Loucy (cell line): ENCODE measurements at regions not wholly inside any gene's neighbourhood (a gene's known extent, or its start where the extent isn't known, plus 50 kb on each side); places are given as distances from the start of the nearest gene placed in this dataset.

Experiments used
- H2AFZ ChIP-seq: fragments of 200-600 bp; sonication (generic); 2 replicates; pipeline ENCODE4 v1.6.0; 2016; ENCODE audit warnings: antibody characterized with exemption, mild to moderate bottlenecking, low read length, moderate library complexity
- H3F3A ChIP-seq: fragments of 200-600 bp; 2 replicates; pipeline ENCODE4 v1.6.0; 2016; ENCODE audit warnings: antibody characterized with exemption, low read depth, mild to moderate bottlenecking
- H3K27me3 ChIP-seq: fragments of 200-600 bp; sonication (generic); 2 replicates; pipeline ENCODE4 v1.6.1; 2014; ENCODE audit warnings: low read length, mild to moderate bottlenecking; ENCODE audit not compliant: insufficient read depth, poor library complexity, severe bottlenecking
- H3K36me3 ChIP-seq: fragments of 200-600 bp; sonication (generic); 2 replicates; pipeline ENCODE4 v1.6.1; 2016; ENCODE audit warnings: low read length; ENCODE audit not compliant: insufficient read depth
- H3K4me1 ChIP-seq: fragments of 200-600 bp; sonication (generic); 2 replicates; pipeline ENCODE4 v1.5.1; 2014; ENCODE audit warnings: low read length, mild to moderate bottlenecking; ENCODE audit not compliant: insufficient read depth, poor library complexity, severe bottlenecking
- H3K4me2 ChIP-seq: fragments of 200-600 bp; sonication (generic); 2 replicates; pipeline ENCODE4 v1.6.0; 2014; ENCODE audit warnings: antibody characterized with exemption, low read length, low read depth, mild to moderate bottlenecking; ENCODE audit not compliant: poor library complexity, severe bottlenecking
- H3K4me3 ChIP-seq: fragments of 200-600 bp; sonication (generic); 2 replicates; pipeline ENCODE4 v1.5.1; 2014; ENCODE audit warnings: low read length, mild to moderate bottlenecking, mixed read lengths; ENCODE audit not compliant: poor library complexity, severe bottlenecking
- H3K79me2 ChIP-seq: fragments of 200-600 bp; sonication (generic); 2 replicates; pipeline ENCODE4 v1.6.1; 2014; ENCODE audit warnings: low read length; ENCODE audit not compliant: insufficient read depth
- H3K9ac ChIP-seq: fragments of 200-600 bp; sonication (generic); 2 replicates; pipeline ENCODE4 v1.6.0; 2014; ENCODE audit warnings: mild to moderate bottlenecking, low read depth, low read length, moderate library complexity; ENCODE audit not compliant: poor library complexity, severe bottlenecking
- H3K9me2 ChIP-seq: fragments of 200-600 bp; sonication (generic); replicated peaks from 2 replicates; pipeline ENCODE4 v1.6.1; 2016; ENCODE audit warnings: low read depth, low read length, mixed read lengths
- H3K9me3 ChIP-seq: fragments of 200-600 bp; sonication (generic); 2 replicates; pipeline ENCODE4 v1.6.1; 2014; ENCODE audit warnings: mild to moderate bottlenecking, antibody characterized with exemption, low read length, low read depth; ENCODE audit not compliant: insufficient read depth
- H4K20me1 ChIP-seq: fragments of 200-600 bp; sonication (generic); 2 replicates; pipeline ENCODE4 v1.6.0; 2014; ENCODE audit warnings: antibody characterized with exemption, low read length, mild to moderate bottlenecking; ENCODE audit not compliant: insufficient read depth, poor library complexity, severe bottlenecking
- EZH2phosphoT487 ChIP-seq: fragments of 200-600 bp; IDR thresholded peaks from 2 replicates; pipeline ENCODE4 v1.6.1; 2018; ENCODE audit warnings: antibody characterized with exemption, mild to moderate bottlenecking, moderate library complexity, borderline replicate concordance
- TF ChIP-seq, protein P1 (sequence below): fragments of 200-600 bp; sonication (generic); conservative IDR thresholded peaks from 2 replicates; pipeline ENCODE4 v1.5.1; 2014; ENCODE audit warnings: mild to moderate bottlenecking, antibody characterized with exemption, low read length

DNA sequence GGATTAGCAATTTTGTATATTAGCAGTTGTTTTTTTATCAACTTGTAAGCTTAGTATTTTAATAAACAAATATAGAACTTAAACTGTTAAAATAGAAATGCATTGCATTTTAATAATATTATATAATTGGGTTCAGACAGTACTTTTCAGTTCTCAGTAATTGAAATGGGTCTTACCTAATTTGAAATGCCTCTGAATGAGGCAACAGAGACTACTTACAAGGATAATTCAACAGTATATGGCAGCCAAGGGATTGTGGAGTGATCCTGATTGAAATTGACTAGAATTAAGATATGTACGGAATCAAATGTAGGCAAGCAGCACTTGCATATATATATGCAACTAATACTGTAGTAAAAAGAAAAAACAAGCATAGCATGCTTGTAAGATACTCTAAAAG lies 1503.9 kb upstream of the MIR17HG start:
- no peaks in the 10 kb centered on the region for H3K79me2 ChIP-seq
- H3K27me3 ChIP-seq = no peaks in the 10 kb centered on the region
- H3K9ac ChIP-seq = no peak overlapping the region
- H3K4me3 ChIP-seq = no peak overlapping the region
- no peaks in the 10 kb centered on the region for H3K36me3 ChIP-seq
- no peaks in the 10 kb centered on the region for H3K9me3 ChIP-seq
- H3K9me2 ChIP-seq = no peaks in the 10 kb centered on the region
- no peaks in the 10 kb centered on the region for H4K20me1 ChIP-seq
- H3F3A ChIP-seq = no peaks in the 10 kb centered on the region
- TF ChIP-seq, protein P1, sequence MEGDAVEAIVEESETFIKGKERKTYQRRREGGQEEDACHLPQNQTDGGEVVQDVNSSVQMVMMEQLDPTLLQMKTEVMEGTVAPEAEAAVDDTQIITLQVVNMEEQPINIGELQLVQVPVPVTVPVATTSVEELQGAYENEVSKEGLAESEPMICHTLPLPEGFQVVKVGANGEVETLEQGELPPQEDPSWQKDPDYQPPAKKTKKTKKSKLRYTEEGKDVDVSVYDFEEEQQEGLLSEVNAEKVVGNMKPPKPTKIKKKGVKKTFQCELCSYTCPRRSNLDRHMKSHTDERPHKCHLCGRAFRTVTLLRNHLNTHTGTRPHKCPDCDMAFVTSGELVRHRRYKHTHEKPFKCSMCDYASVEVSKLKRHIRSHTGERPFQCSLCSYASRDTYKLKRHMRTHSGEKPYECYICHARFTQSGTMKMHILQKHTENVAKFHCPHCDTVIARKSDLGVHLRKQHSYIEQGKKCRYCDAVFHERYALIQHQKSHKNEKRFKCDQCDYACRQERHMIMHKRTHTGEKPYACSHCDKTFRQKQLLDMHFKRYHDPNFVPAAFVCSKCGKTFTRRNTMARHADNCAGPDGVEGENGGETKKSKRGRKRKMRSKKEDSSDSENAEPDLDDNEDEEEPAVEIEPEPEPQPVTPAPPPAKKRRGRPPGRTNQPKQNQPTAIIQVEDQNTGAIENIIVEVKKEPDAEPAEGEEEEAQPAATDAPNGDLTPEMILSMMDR = no peak
- TF ChIP-seq EZH2phosphoT487 = no peak
- no peak overlapping the region for H2AFZ ChIP-seq
- H3K4me2 ChIP-seq = no peak overlapping the region
- H3K4me1 ChIP-seq = no peaks in the 10 kb centered on the region

DNA sequence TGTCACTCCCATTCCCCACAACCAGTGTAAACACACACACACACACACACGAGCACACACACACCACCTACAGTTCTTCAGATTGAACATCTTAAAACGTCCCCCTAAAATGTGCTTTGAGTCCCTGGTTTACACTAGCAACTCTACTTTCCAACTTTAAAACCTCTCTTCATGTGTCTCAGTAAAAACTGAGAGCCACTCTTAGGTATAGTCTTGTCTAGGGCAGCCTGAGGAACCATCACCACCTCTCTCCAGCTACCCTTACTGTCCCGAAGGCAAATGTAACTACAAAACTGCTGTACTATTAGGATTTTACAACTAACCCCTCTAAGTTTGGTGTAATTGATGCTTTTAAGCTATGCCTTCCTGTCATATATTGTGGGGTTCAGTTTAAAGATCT lies 1501.6 kb upstream of the MIR17HG start:
- Histone ChIP-seq H4K20me1 (no peaks in the 10 kb centered on the region), H3K9me3 (no peaks in the 10 kb centered on the region), H3K36me3 (no peaks in the 10 kb centered on the region), H3K79me2 (no peaks in the 10 kb centered on the region), H3K27me3 (no peaks in the 10 kb centered on the region), H3K4me2 (no peak overlapping the region), H3F3A (no peaks in the 10 kb centered on the region), H3K4me1 (no peaks in the 10 kb centered on the region), H3K9me2 (no peaks in the 10 kb centered on the region), H2AFZ (no peak overlapping the region), H3K9ac (no peak overlapping the region), H3K4me3 (no peak overlapping the region)
- TF ChIP-seq EZH2phosphoT487 = no peak
- TF ChIP-seq, protein P1 = no peak

DNA sequence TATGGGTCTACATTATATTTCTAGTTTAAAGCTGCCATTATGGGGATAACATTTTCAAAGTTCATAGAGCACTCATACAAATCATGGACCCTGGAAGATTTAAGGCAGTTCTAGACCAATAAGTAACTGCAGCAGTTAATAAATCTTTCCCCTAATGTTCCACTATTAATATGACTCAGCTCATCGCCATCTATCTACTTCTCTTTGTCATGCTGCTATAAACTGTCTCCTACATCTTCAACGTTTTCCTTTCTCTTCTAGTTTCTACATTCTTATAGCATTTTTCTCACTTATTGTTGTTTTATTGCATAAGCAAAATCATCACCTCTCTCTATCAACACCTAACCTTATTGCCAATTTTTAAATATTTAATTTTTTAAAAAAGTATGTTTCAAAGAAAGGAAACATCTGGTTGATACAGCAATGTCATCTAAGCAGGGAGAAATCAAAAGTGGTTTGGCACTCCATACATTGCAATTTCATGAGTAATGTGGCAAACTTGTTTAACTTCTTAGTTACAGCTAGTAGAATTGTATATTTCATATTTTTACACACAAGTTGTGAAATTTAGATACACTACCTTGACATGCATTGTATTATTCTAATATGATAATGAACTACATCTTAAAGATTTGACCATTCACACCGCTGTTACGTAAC lies 1500.4 kb upstream of the MIR17HG start:
- Histone ChIP-seq H3K79me2 (no peaks in the 10 kb centered on the region), H3K27me3 (no peaks in the 10 kb centered on the region), H3K4me3 (no peak overlapping the region), H3F3A (no peaks in the 10 kb centered on the region), H3K9me2 (no peaks in the 10 kb centered on the region), H3K4me2 (no peak overlapping the region), H3K9me3 (no peaks in the 10 kb centered on the region), H3K9ac (no peak overlapping the region), H3K36me3 (no peaks in the 10 kb centered on the region), H4K20me1 (no peaks in the 10 kb centered on the region), H3K4me1 (no peaks in the 10 kb centered on the region), H2AFZ (no peak overlapping the region)
- TF ChIP-seq, protein P1 = no peak
- TF ChIP-seq EZH2phosphoT487 = no peak
